RPMI7951 (cell line): ENCODE measurements at regions not wholly inside any gene's neighbourhood (a gene's known extent, or its start where the extent isn't known, plus 50 kb on each side); places are given as distances from the start of the nearest gene placed in this dataset.
"Not testable (repeated sequence)": the region's sequence is repeated elsewhere in the genome, so short reads cannot be mapped to it uniquely, and the experiment has no call there.

Experiments used
- DNase-seq: peaks from one replicate; pipeline ENCODE4 v3.0.0-alpha.2; 2012; ENCODE audit warnings: low read depth

DNA sequence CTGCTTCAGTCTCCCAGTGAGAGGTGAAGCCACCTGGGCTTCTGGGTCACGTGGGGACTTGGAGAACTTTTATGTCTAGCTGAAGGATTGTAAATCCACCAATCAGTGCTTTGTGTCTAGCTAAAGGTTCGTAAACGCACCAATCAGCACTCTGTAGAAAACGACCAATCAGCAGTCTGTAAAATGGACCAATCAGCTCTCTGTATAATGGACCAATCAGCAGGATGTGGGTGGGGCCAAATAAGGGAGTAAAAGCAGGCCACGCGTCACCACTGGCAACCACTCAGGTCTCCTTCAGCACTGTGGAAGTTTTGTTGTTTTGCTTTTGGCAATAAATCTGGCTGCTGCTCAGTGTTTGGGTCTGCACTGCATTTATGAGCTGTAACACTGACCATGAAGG lies 69.1 kb upstream of the NREP start:
- DNase-seq, result no peak

DNA sequence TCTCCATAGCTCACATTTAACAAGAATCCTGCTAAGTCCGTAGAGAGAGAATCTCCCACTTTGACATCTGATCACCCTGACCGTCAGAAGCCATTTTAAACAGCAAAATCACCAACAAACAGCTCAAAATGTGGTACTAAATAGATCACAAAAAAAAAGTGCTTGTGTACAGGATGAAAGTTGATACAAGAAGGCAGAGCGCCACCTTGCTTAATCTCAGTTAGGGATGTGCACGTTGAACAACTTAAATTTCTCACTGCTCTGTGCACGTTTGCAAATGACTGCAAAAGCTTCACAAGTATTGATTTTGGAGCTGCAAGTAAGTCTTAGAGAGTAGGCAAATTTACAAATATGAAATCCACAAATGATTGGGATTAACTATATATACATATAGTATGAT lies 63.1 kb upstream of the NREP start:
- DNase-seq, result peak; percentile 41

DNA sequence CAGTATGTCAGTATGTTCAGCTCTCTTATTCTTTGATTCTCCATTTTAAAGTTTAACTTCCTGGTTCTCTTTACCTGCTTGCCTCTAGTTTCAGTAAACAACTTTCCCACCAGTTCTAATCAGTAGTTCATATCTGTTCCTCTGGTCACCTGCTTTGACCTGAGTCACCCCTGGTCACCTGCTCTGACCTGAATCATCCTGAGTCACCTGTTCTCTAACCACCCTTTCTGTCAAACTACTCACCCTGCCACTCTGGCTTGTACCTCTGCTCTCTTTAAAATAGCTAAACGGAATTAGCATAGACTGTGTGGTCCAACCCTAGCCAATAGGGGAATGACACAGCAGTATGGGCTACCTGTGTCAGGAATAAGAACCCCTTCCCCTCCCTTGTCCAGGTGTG lies 62.0 kb upstream of the NREP start:
- not testable (repeated sequence) for DNase-seq

DNA sequence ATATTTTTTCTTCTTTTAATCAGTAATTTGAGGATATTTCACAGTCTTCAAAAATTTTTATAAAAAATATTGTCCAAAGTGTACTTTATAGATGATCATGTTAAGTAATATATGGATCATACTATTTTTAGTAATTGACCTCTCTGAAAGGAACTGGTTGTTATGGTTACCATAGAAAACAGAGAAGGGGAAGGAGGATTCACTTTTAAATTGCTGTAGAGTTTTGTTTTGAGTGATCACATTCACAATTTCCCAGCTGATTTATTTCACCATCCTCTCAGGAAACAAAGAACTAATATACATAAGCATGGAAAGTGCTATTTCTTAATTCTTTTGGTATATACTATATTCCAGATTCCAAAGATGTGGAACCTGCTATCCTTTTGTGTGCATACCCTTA lies 56.5 kb upstream of the NREP start:
- DNase-seq, result no peak

DNA sequence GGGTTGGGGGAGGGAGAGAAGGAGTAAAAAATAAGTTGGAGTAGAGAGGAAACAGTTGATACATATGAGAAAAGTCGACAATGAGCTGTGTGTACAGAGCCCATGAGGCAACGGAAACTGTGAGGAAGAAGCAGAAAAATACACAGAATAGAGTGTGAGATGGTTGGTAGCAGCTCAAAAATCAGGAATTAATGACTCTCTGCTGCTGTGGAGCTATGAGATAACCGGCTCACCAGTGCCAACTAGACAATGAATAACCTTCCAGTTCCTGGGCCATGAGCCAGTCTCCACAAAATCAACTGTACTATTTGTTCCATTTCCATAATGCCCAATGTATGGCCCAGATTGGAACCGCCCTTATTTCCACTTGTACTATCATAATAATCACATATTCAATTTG lies 53.1 kb upstream of the NREP start:
- DNase-seq, result no peak
